ENCODE measurements at regions not wholly inside any gene's neighbourhood (a gene's known extent, or its start where the extent isn't known, plus 50 kb on each side); places are given as distances from the start of the nearest gene placed in this dataset.

GRCh38 chr12:115438314-115438713 is 754.3 kb upstream of the TBX3 start:
- H3K36me3 Mint-ChIP-seq (ENCODE audit: low read depth) = no peaks in the 10 kb centered on the region
- no peak for ATAC-seq
- H3K27ac Mint-ChIP-seq = no peak overlapping the region
- no peak for DNase-seq
- no peak overlapping the region for H3K4me3 Mint-ChIP-seq
- H3K4me1 Mint-ChIP-seq = no peaks in the 10 kb centered on the region
- H3K9me3 Mint-ChIP-seq = peaks cover 11% of the 10 kb centered on the region
- H3K27me3 Mint-ChIP-seq = no peaks in the 10 kb centered on the region

GRCh38 chr12:115437061-115437567 is 753.1 kb upstream of the TBX3 start:
- Mint-ChIP-seq H3K4me1 (no peaks in the 10 kb centered on the region), H3K36me3 (ENCODE audit: low read depth) (no peaks in the 10 kb centered on the region), H3K27ac (no peak overlapping the region), H3K4me3 (no peak overlapping the region), H3K27me3 (no peaks in the 10 kb centered on the region), H3K9me3 (peaks cover 11% of the 10 kb centered on the region)
- ATAC-seq = no peak
- DNase-seq = no peak

- peaks cover 11% of the 10 kb centered on the region for H3K9me3 Mint-ChIP-seq
- no peaks in the 10 kb centered on the region for H3K4me1 Mint-ChIP-seq
- H3K4me3 Mint-ChIP-seq = no peak overlapping the region
- H3K36me3 Mint-ChIP-seq (ENCODE audit: low read depth) = no peaks in the 10 kb centered on the region
- ATAC-seq = no peak
- H3K27me3 Mint-ChIP-seq = no peaks in the 10 kb centered on the region
- H3K27ac Mint-ChIP-seq = no peak overlapping the region
- DNase-seq = no peak
These were observed 749.1 kb upstream of the TBX3 start for GRCh38 chr12:115433014-115433634.

- Mint-ChIP-seq H3K27me3 (no peaks in the 10 kb centered on the region), H3K4me1 (no peaks in the 10 kb centered on the region), H3K27ac (no peak overlapping the region), H3K9me3 (peaks cover 16% of the 10 kb centered on the region), H3K36me3 (ENCODE audit: low read depth) (no peaks in the 10 kb centered on the region), H3K4me3 (no peak overlapping the region)
- no peak for DNase-seq
- ATAC-seq = no peak
These were observed 746.7 kb upstream of the TBX3 start for GRCh38 chr12:115430636-115431035.

- Mint-ChIP-seq H3K9me3 (peaks cover 8% of the 10 kb centered on the region), H3K27me3 (no peaks in the 10 kb centered on the region), H3K4me1 (no peaks in the 10 kb centered on the region), H3K4me3 (no peak overlapping the region), H3K36me3 (ENCODE audit: low read depth) (no peaks in the 10 kb centered on the region), H3K27ac (no peak overlapping the region)
- DNase-seq (no peak), ATAC-seq (no peak)
These were observed 742.8 kb upstream of the TBX3 start for GRCh38 chr12:115426732-115427131.

- ATAC-seq = no peak
- Mint-ChIP-seq H3K36me3 (ENCODE audit: low read depth) (no peaks in the 10 kb centered on the region), H3K4me3 (no peak overlapping the region), H3K27ac (no peak overlapping the region), H3K27me3 (no peaks in the 10 kb centered on the region), H3K4me1 (no peaks in the 10 kb centered on the region), H3K9me3 (peaks cover 8% of the 10 kb centered on the region)
- DNase-seq = no peak
These were observed 740.0 kb upstream of the TBX3 start for GRCh38 chr12:115424003-115424402.

- no peaks in the 10 kb centered on the region for H3K4me1 Mint-ChIP-seq
- no peaks in the 10 kb centered on the region for H3K27me3 Mint-ChIP-seq
- H3K9me3 Mint-ChIP-seq = peaks cover 8% of the 10 kb centered on the region
- no peak for DNase-seq
- ATAC-seq = no peak
- no peak overlapping the region for H3K27ac Mint-ChIP-seq
- H3K4me3 Mint-ChIP-seq = no peak overlapping the region
- no peaks in the 10 kb centered on the region for H3K36me3 Mint-ChIP-seq (ENCODE audit: low read depth)
These were observed 739.6 kb upstream of the TBX3 start for GRCh38 chr12:115423546-115423987.

GRCh38 chr12:115422845-115423545 is 739.0 kb upstream of the TBX3 start:
- H3K36me3 Mint-ChIP-seq (ENCODE audit: low read depth) = no peaks in the 10 kb centered on the region
- ATAC-seq = no peak
- peaks cover 8% of the 10 kb centered on the region for H3K9me3 Mint-ChIP-seq

GRCh38 chr12:115421796-115422709 is 738.1 kb upstream of the TBX3 start:
- no peak for DNase-seq
- H3K36me3 Mint-ChIP-seq (ENCODE audit: low read depth) = no peaks in the 10 kb centered on the region
- H3K4me3 Mint-ChIP-seq = no peak overlapping the region
- no peak for ATAC-seq
- H3K27me3 Mint-ChIP-seq = no peaks in the 10 kb centered on the region
- H3K4me1 Mint-ChIP-seq = no peaks in the 10 kb centered on the region
- H3K9me3 Mint-ChIP-seq = peaks cover 8% of the 10 kb centered on the region
- no peak overlapping the region for H3K27ac Mint-ChIP-seq

More at GRCh38 chr12:115422845-115423545, 739.0 kb upstream of the TBX3 start:
- H3K27me3 Mint-ChIP-seq = no peaks in the 10 kb centered on the region
- H3K4me1 Mint-ChIP-seq = no peaks in the 10 kb centered on the region
- no peak overlapping the region for H3K4me3 Mint-ChIP-seq
- H3K27ac Mint-ChIP-seq = no peak overlapping the region
- DNase-seq = no peak

- Mint-ChIP-seq H3K36me3 (ENCODE audit: low read depth) (no peaks in the 10 kb centered on the region), H3K4me1 (no peaks in the 10 kb centered on the region), H3K27me3 (no peaks in the 10 kb centered on the region), H3K27ac (no peak overlapping the region), H3K4me3 (no peak overlapping the region), H3K9me3 (peaks cover 9% of the 10 kb centered on the region)
- ATAC-seq (no peak), DNase-seq (no peak)
These were observed 737.4 kb upstream of the TBX3 start for GRCh38 chr12:115421350-115421749.

GRCh38 chr12:115419145-115419646 is 735.2 kb upstream of the TBX3 start:
- Mint-ChIP-seq H3K4me3 (no peak overlapping the region), H3K4me1 (no peaks in the 10 kb centered on the region), H3K36me3 (ENCODE audit: low read depth) (no peaks in the 10 kb centered on the region), H3K27me3 (no peaks in the 10 kb centered on the region), H3K27ac (no peak overlapping the region), H3K9me3 (peaks cover 5% of the 10 kb centered on the region)
- DNase-seq (no peak), ATAC-seq (no peak)

GRCh38 chr12:115417610-115418009 is 733.6 kb upstream of the TBX3 start:
- Mint-ChIP-seq H3K4me1 (no peaks in the 10 kb centered on the region), H3K36me3 (ENCODE audit: low read depth) (no peaks in the 10 kb centered on the region), H3K4me3 (no peak overlapping the region), H3K9me3 (peaks cover 5% of the 10 kb centered on the region), H3K27ac (no peak overlapping the region), H3K27me3 (no peaks in the 10 kb centered on the region)
- DNase-seq (no peak), ATAC-seq (no peak)

- Mint-ChIP-seq H3K27me3 (no peaks in the 10 kb centered on the region), H3K36me3 (ENCODE audit: low read depth) (no peaks in the 10 kb centered on the region), H3K27ac (no peak overlapping the region), H3K4me1 (no peaks in the 10 kb centered on the region), H3K9me3 (peaks cover 5% of the 10 kb centered on the region), H3K4me3 (no peak overlapping the region)
- ATAC-seq (no peak), DNase-seq (no peak)
These were observed 732.9 kb upstream of the TBX3 start for GRCh38 chr12:115416869-115417268.

- Mint-ChIP-seq H3K9me3 (peaks cover 5% of the 10 kb centered on the region), H3K36me3 (ENCODE audit: low read depth) (no peaks in the 10 kb centered on the region), H3K4me3 (no peak overlapping the region), H3K4me1 (no peaks in the 10 kb centered on the region), H3K27me3 (no peaks in the 10 kb centered on the region), H3K27ac (no peak overlapping the region)
- no peak for ATAC-seq
- no peak for DNase-seq
These were observed 729.7 kb upstream of the TBX3 start for GRCh38 chr12:115413626-115414025.

All from activated naive CD8-positive, alpha-beta T cell treated with anti-CD3 and anti-CD28 coated beads, Interleukin-2, amount 50 U/mL, for 24 hours (primary cell).